Activated naive CD8-positive, alpha-beta T cell treated with anti-CD3 and anti-CD28 coated beads, Interleukin-2, amount 50 U/mL, for 16 hours (primary cell): ENCODE measurements at regions not wholly inside any gene's neighbourhood (a gene's known extent, or its start where the extent isn't known, plus 50 kb on each side); places are given as distances from the start of the nearest gene placed in this dataset.
"Not testable (repeated sequence)": the region's sequence is repeated elsewhere in the genome, so short reads cannot be mapped to it uniquely, and the experiment has no call there.

Experiments
- DNase-seq: peaks from one replicate; pipeline ENCODE4 v3.0.0-alpha.2; 2020; ENCODE audit warnings: low read depth, low spot score

- no peak for DNase-seq
Observed at GRCh38 chr2:84052913-84053312, 406.2 kb downstream of the SUCLG1 start.

DNA sequence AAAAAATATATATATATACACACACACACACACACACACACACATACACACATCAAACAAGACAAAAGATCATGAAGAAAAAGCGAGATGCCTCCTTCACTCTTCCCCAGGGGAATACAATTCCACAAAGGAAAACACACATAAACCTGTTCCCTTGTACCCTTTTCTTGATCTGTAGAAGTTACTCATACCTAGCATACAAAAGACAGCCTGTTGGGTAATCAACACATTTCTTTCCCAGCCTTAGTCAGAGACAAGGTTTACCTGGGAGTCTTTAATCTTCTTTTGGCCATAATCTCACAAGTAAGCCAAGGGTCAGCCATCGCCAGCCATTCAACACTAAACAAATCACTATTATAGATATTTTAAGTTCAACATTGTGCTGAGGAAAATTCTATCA, 407.0 kb downstream of the SUCLG1 start:
- DNase-seq = no peak

GRCh38 chr2:84048964-84049363, 410.1 kb downstream of the SUCLG1 start:
- no peak for DNase-seq

DNA sequence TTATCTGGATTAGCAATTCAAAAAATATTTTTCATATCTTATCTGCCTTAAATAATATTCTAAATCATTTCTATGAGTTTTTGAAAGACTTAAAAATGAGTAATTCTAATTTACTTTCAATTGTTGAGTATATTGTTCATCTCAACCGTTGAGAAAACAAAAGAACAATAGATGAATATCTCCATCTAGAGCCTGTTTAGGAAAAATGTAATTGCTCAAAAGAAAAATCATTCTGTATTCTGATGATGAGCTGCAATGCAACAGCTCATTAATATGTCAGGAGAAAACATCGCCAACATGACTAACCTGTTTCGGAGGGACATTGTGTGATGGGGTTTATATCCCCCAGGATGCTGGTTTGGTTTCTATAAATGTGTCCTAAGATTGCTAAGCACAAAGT, 417.6 kb downstream of the SUCLG1 start:
- no peak for DNase-seq

GRCh38 chr2:84040281-84040680, 418.8 kb downstream of the SUCLG1 start:
- no peak for DNase-seq

- no peak for DNase-seq
Observed at GRCh38 chr2:84038866-84039265, 420.2 kb downstream of the SUCLG1 start.

DNA sequence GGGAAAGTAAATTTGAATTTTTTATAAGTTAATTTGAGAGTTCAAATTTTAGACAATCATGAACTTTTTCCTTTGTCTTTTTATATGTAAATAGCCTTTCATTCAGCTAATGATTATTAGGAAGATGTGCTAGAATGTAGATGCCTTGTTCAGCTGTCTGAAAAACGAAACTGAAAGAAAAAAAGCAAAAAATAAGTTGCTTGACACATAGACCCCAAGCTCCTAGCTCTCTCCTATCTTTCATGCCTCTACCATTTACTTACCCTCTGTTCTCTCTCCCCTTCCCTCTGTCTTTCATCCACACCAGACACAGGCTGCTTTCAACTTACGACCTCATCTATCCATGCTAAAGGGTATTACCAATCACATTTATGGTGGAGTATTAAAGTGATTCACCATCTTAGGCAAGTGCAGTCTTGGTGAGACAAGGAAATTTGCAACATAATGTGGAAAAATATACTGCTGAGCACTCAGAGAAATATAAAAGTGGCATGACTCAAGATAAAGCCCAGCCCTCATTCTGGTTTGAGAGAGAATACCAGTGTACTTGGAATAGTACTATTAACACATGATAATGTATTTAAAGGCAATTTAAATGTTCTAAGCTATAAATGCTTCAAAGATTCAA, 425.6 kb downstream of the SUCLG1 start:
- no peak for DNase-seq

GRCh38 chr2:84031312-84032050, 427.6 kb downstream of the SUCLG1 start:
- DNase-seq = no peak

- DNase-seq = no peak
Observed at GRCh38 chr2:84029903-84030575, 429.0 kb downstream of the SUCLG1 start.

DNA sequence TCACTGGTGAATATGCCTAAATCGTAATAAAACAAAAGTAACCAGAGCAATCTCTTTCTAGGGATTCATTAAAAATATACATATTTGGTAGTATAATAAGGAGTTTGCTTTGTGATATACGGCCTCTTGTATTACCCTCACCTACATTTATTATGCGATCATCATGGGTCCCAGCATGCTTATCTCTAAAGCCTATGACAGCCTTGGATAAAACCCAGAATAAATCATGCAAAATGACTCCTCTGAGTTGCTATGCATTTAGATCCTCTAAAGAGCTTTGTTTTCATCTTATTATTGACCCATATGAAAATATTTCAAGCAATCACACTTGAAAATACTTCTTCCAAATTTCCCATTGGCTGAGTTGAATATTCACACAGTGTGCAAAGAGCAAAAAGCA, 432.3 kb downstream of the SUCLG1 start:
- DNase-seq = no peak

- DNase-seq = no peak
Observed at GRCh38 chr2:84022810-84023431, 436.2 kb downstream of the SUCLG1 start.

DNA sequence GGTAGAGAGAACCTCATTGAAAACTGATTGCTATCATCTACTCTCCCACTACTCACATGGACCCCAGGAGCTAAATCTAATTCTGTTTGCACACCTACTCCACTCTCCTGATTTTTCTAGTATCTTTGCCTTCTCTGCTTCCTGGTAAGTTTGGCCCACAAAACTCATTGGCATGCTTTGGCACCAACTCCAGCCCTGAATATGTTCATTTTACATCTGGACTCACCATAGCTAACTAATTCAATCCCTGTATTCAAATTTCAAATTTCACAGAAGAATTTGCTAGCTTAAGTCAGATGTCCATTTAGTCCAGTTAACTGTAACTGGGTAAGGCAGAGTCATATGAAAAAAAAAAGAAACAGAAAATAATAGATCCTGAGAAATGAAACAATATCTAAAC, 442.1 kb downstream of the SUCLG1 start:
- no peak for DNase-seq

DNA sequence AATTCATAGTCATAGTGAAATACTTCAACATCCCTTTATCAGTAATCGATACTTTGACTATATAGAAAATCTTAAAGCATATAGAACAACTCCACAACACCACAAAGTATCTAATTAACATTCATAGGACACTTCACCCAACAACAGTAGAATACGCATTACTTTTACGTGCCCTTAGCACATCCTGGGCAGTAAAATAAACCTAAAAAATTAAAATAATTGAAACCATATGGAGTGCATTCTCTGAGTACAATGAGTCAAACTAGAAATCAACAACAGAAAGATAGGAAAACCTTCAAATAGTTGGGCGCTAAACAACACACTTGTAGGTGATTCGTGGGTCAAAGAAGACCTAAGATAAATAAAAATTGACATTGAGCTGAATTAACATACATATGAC, 442.9 kb downstream of the SUCLG1 start:
- DNase-seq = no peak

DNA sequence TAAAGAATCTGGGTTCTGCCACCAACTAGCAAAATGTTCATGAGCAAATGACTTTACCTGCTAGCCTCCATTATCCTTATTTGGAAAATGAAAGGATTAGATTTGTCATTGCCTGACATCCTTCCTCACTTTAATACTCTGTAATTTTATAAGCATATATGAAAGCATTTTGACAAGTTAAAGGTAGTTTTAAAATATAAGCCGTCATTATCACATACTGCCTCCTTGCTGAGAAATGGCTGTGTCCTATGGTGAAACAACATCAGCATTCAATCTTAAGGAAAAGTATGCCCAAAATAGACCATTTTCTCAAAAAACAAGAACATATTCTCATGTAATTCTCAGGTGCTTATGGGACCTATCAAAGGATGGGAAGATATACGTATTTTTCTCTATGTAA, 461.2 kb downstream of the SUCLG1 start:
- no peak for DNase-seq

DNA sequence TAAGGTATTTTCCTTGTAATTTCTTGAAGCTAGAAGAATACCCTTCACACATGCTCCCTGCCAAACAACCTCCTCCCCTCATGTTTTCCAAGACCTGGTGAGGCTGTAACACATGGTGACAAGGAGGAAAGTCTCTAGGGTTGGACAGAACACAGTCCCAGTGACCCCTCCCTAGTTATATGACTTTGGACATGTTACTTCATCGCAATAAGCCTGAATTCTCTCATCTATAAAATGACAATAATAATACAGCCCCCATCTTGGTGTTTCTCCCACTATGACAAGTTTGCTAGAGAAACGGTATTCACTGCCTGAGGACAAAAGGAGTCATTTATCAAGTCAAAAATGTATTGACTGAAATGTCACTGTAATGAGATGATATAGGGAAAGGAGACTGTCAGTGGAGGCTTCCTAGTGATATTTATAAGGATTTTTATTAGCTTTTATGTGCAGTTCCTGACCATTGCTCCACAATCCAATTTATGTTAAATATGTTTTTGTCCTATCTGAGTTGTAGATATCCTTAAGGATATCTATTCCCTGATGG, 464.4 kb downstream of the SUCLG1 start:
- no peak for DNase-seq

DNA sequence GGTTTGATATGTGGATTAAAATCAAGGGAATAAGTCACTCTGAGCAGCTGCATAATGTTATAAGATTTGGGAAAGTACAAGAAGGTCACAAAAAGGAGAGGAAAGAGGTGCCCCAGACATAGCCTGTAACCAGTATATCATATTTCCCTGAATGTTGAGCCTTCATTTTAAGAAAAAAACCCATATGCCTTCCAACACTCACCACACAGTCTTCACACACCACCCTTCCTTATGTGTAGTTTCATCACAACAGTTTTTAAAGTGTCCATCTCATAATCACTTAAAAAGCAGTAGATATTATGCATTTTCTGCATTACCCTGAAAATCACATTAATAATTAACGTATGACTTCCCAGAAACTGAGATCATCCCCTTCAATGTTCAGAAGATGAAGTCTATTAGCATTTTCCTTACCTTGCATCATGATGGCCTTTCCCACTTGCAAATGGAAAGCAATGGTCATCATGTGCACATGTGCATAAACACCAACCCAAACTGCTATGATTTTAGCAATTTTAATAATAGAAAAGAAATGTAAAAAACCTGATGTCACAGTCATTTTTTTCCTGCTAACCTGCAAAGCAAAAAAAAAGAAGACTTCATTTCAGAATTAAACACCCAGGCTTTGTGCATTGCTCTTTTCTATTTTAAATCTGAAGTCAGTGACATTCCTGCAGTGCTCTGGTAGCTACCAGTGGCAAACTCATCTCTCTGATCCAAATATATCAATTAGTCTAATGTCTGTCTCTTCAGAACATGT, 465.0 kb downstream of the SUCLG1 start:
- no peak for DNase-seq

DNA sequence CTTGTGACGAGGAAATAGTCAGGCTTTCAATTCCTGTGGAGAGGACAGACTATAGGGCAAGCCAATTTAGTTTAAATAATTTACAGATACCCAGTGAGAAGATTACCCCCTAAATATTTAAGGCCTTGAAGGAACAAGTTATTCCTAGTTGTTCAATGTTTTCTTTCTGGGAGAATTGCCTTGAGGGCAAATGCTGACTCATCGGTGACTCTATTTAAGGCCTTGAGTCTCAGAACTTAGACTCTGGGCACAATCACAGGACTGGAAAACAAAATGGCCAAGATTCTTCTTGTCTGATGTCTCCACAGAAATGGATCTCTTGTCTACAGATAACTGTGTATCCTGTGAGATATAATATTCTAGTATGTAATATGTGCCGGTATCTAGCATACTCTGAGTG, 467.1 kb downstream of the SUCLG1 start:
- DNase-seq = no peak

DNA sequence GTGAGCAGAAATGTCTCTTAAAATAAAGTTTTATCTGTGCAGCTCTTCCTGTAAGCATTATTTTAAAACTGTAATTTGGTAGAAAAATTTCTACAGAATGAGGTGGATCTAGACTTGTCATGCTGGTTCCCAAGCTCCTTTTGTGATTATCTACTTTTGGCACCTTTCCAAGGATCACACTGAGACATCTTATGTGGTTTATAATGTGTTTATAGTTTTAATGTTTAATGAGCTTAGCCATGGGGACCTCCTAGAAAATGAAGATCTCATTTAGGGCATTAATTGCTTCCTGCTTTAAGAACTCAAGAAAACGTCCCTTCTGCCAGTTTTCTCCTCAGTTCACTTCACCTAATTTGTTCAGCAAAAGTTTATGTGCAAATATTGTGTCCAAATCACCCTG, 468.4 kb downstream of the SUCLG1 start:
- DNase-seq = no peak

DNA sequence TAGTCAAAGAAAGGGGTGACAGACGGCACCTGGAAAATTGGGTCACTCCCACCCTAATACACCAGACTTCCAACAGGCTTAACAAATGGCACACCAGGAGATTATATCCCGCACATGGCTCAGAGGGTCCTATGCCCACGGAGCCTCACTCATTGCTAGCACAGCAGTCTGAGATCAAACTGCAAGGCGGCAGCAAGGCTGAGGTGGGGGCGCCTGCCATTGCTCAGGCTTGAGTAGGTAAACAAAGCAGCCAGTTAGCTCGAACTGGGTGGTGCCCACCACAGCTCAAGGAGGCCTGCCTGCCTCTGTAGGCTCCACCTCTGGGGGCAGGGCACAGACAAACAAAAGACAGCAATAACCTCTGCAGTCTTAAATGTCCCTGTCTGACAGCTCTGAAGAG, 482.5 kb downstream of the SUCLG1 start:
- DNase-seq = not testable (repeated sequence)

DNA sequence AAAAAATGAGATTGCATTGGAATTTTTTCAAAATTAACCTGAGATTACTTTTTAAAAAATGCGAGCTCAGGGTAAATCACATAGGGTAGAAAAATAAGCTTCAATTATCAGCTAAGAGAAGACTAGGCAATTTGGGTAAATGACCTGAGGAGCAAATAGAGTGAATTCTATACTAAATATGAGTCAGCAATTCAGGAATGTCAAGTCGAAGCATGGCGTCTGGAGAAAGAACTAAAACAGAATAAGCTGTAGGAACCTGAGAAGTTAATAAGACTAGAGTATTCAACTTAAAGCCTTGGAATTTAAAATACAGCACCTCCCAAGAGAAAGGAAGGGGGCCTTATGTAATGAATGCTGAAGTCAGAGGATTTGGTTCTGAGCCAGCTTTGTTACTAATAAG, 487.0 kb downstream of the SUCLG1 start:
- no peak for DNase-seq

DNA sequence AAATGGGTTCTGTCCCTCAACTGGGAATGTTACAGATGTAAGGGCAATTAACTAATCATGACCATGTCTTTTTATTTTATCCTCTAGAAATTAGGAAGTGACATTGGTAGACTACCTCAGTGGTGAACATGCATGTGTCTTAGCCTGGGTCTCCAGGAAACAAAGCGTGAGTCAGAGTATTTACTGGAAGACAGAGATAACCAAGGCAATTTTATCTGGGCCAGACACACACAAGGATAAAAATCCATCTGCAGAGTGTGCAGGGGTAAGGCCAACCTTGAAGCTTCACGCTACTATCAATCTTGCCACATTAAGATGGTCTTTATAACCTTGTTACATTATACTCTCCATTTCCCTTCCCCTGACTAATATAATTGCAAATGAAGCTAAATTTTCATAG, 487.5 kb downstream of the SUCLG1 start:
- no peak for DNase-seq
